Osteoblast (primary cell): ENCODE measurements at regions not wholly inside any gene's neighbourhood (a gene's known extent, or its start where the extent isn't known, plus 50 kb on each side); places are given as distances from the start of the nearest gene placed in this dataset.
A peak's percentile ranks its signal among the peaks of the same experiment; 100 is the strongest.

Experiments
- DNase-seq: peaks from one replicate; pipeline ENCODE4 v3.0.0; 2011; ENCODE audit warnings: low spot score, mixed read lengths; ENCODE audit not compliant: insufficient read length; ENCODE audit errors: missing footprints
- H2AFZ ChIP-seq: 2 replicates; pipeline ENCODE4 v1.6.0; 2011; ENCODE audit warnings: mild to moderate bottlenecking, low read length
- H3K27ac ChIP-seq: 2 replicates; pipeline ENCODE4 v1.5.1; 2011; ENCODE audit warnings: mild to moderate bottlenecking, low read depth, low read length, moderate library complexity
- H3K27me3 ChIP-seq: 2 replicates; pipeline ENCODE4 v1.6.0; 2012; ENCODE audit warnings: mild to moderate bottlenecking, control low read depth, inconsistent platforms, low read length, moderate library complexity; ENCODE audit not compliant: insufficient read depth
- H3K36me3 ChIP-seq: 2 replicates; pipeline ENCODE4 v1.5.1; 2011; ENCODE audit warnings: mild to moderate bottlenecking, low read length, control low read depth, moderate library complexity; ENCODE audit not compliant: insufficient read depth
- H3K4me1 ChIP-seq: 2 replicates; pipeline ENCODE4 v1.5.1; 2011; ENCODE audit warnings: mild to moderate bottlenecking, low read length, control low read depth, moderate library complexity; ENCODE audit not compliant: insufficient read depth
- H3K4me2 ChIP-seq: 2 replicates; pipeline ENCODE4 v1.6.0; 2011; ENCODE audit warnings: mild to moderate bottlenecking, low read length; ENCODE audit not compliant: insufficient read depth
- H3K4me3 ChIP-seq: fragments of 200-600 bp; sonication (generic); 3 replicates; pipeline ENCODE4 v1.5.1; 2012; ENCODE audit warnings: mild to moderate bottlenecking, low read length, inconsistent platforms; ENCODE audit not compliant: insufficient read depth
- H3K79me2 ChIP-seq: 2 replicates; pipeline ENCODE4 v1.6.0; 2012; ENCODE audit warnings: mild to moderate bottlenecking, low read length, control low read depth, inconsistent platforms; ENCODE audit not compliant: insufficient read depth
- H3K9me3 ChIP-seq: 2 replicates; pipeline ENCODE4 v1.5.1; 2011; ENCODE audit warnings: low read depth, low read length, control low read depth
- H4K20me1 ChIP-seq: 2 replicates; pipeline ENCODE4 v1.6.0; 2012; ENCODE audit warnings: mild to moderate bottlenecking, low read length, control low read depth; ENCODE audit not compliant: insufficient read depth
- TF ChIP-seq, protein P1 (sequence below): IDR thresholded peaks from 2 replicates; pipeline ENCODE4 v1.5.1; 2011; ENCODE audit warnings: mild to moderate bottlenecking, low read depth, low read length, moderate library complexity; ENCODE audit errors: extremely low read depth

DNA sequence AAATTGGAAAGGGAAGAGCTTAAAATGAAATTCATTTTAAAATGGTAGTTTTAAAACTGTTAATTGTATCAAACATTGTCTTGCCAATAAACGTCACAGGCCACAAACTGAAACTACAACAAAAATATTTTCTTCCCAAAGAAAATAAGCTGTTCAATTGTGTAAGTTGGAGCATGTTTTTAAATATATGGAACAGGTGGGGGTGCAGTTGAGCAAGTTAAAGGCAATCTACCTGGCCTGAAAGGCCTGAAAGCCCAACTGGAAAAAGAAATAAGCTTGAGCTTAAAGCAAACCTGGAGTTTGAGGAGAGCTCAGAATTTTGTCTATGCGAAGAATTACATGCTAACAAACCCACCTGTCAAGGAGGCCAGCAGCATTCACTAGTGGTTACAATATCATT lies 439.5 kb downstream of the ACTL7B start:
- H3K4me3 ChIP-seq = no peak overlapping the region
- no peaks in the 10 kb centered on the region for H3K79me2 ChIP-seq
- H3K4me1 ChIP-seq = no peaks in the 10 kb centered on the region
- peak overlapping the region; percentile 53 for H2AFZ ChIP-seq
- no peaks in the 10 kb centered on the region for H3K9me3 ChIP-seq
- no peaks in the 10 kb centered on the region for H3K27me3 ChIP-seq
- no peak for DNase-seq
- no peak overlapping the region for H3K27ac ChIP-seq
- TF ChIP-seq, protein P1, sequence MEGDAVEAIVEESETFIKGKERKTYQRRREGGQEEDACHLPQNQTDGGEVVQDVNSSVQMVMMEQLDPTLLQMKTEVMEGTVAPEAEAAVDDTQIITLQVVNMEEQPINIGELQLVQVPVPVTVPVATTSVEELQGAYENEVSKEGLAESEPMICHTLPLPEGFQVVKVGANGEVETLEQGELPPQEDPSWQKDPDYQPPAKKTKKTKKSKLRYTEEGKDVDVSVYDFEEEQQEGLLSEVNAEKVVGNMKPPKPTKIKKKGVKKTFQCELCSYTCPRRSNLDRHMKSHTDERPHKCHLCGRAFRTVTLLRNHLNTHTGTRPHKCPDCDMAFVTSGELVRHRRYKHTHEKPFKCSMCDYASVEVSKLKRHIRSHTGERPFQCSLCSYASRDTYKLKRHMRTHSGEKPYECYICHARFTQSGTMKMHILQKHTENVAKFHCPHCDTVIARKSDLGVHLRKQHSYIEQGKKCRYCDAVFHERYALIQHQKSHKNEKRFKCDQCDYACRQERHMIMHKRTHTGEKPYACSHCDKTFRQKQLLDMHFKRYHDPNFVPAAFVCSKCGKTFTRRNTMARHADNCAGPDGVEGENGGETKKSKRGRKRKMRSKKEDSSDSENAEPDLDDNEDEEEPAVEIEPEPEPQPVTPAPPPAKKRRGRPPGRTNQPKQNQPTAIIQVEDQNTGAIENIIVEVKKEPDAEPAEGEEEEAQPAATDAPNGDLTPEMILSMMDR = no peak
- H3K4me2 ChIP-seq = no peak overlapping the region
- H4K20me1 ChIP-seq = no peaks in the 10 kb centered on the region
- H3K36me3 ChIP-seq = no peaks in the 10 kb centered on the region

DNA sequence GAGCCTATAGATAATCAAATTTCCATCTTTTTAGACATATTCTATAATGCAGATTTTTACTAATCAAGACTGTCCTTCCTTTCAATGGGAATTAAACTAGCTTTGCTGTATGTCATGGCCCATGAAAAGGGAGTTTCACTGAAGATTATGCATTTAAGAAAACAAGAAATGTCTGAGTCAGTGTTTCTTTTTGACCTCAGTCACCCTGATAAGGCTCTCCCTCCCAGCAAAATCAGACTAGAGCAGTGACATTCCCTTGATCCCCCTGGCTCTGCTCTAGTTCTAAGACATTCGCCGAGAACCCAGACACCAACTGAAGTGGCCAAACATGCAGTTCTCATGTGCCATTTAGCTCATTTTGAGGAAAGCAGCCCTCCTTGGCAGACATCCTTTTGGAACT lies 442.0 kb downstream of the ACTL7B start:
- Histone ChIP-seq H3K27ac (no peak overlapping the region), H3K79me2 (no peaks in the 10 kb centered on the region), H4K20me1 (no peaks in the 10 kb centered on the region), H3K4me2 (no peak overlapping the region), H3K27me3 (no peaks in the 10 kb centered on the region), H3K9me3 (no peaks in the 10 kb centered on the region), H3K36me3 (no peaks in the 10 kb centered on the region), H2AFZ (no peak overlapping the region), H3K4me1 (no peaks in the 10 kb centered on the region), H3K4me3 (no peak overlapping the region)
- TF ChIP-seq, protein P1 = no peak
- DNase-seq = no peak

DNA sequence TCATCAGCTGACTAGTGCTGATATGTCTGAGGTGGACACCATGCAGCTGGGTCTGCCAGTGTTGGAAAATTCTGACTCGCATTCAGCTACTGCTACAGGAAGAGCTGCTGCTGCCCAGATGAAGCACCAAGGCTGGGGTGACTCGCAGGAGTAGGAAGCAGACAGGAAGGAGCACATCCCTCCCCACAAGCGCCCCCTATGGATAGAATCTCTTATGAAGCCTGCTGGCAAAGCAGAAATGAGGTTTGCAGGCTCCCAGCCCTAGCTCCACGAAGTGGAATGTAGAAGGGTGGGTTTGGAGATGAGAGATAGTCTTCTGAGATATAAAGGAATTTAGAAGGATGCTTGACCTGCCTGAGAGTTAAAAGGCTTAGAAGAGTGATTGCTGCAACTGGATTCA lies 443.0 kb downstream of the ACTL7B start:
- H4K20me1 ChIP-seq = no peaks in the 10 kb centered on the region
- no peak for DNase-seq
- H3K4me2 ChIP-seq = no peak overlapping the region

DNA sequence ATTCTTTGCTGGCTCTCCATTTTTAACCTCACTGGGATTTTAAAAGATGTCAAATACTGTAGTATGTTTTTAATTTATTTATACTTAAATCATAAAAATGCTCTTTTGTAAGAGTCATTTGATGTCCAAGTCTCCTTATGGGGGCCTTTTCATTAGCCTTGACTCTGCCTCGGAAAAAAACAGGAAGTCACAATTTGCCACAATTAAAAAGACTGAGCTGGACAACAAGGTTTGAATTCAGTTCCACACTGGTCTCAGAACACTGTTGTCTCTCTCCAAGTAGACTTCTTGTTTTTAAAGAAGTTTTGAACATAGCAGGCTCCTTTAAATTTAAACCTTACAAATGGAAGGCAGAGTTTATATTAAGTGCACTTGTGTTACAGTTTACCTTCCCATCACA lies 444.2 kb downstream of the ACTL7B start:
- H4K20me1 ChIP-seq = no peaks in the 10 kb centered on the region
- no peak overlapping the region for H2AFZ ChIP-seq
- H3K4me2 ChIP-seq = no peak overlapping the region
- H3K4me3 ChIP-seq = no peak overlapping the region
- no peaks in the 10 kb centered on the region for H3K79me2 ChIP-seq
- TF ChIP-seq, protein P1 = no peak
- no peaks in the 10 kb centered on the region for H3K4me1 ChIP-seq
- no peaks in the 10 kb centered on the region for H3K36me3 ChIP-seq
- no peak for DNase-seq
- no peaks in the 10 kb centered on the region for H3K27me3 ChIP-seq
- H3K9me3 ChIP-seq = no peaks in the 10 kb centered on the region
- H3K27ac ChIP-seq = no peak overlapping the region

More for the DNA sequence above, 443.0 kb downstream of the ACTL7B start:
- H3K4me1 ChIP-seq = no peaks in the 10 kb centered on the region
- no peak overlapping the region for H2AFZ ChIP-seq
- H3K79me2 ChIP-seq = no peaks in the 10 kb centered on the region
- no peaks in the 10 kb centered on the region for H3K27me3 ChIP-seq
- H3K36me3 ChIP-seq = no peaks in the 10 kb centered on the region
- H3K9me3 ChIP-seq = no peaks in the 10 kb centered on the region
- H3K27ac ChIP-seq = no peak overlapping the region
- TF ChIP-seq, protein P1 = no peak
- no peak overlapping the region for H3K4me3 ChIP-seq
